ENCODE measurements at regions not wholly inside any gene's neighbourhood (a gene's known extent, or its start where the extent isn't known, plus 50 kb on each side); places are given as distances from the start of the nearest gene placed in this dataset.

DNA sequence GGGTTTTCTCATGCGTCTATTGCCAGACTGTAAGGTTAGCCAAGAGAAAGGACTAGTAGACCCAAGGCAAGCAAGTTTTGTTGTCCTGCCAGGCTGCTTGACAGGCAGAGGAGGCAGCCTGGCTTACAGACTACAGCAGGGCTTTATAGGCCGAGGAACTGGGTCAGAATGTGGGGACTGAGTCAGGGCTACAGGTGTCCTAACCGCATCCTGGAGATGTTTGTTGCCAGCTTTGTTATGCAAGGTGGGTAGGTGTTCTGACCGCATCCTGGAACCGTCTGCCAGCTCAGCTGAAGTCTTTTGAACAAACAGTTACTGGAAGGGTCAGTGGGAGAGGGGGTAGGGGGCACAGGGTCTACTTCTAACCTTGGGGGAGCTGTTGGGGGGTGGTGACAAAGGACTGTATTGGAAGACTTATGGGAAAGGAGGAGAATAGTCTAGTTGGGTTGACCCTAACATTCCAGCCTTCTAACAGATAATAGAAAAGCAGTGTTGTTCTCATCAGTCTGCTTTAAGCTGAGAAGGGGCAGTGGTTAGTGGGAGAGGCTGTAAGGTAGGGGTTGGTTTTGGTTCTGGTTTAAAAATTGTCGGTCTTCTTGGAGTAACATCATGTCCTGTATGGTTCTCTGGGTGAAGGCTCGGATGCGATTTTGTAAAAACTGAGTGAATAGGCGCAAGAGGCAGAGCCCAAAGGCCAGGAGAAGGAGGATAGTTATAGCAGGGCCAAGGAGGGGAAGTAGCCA is 913.8 kb upstream of the SLITRK5 start:
- 85 to 86% methylated on average over 9 of the region's 9 CpGs for WGBS, 2 donors
- TF ChIP-seq, protein P1, sequence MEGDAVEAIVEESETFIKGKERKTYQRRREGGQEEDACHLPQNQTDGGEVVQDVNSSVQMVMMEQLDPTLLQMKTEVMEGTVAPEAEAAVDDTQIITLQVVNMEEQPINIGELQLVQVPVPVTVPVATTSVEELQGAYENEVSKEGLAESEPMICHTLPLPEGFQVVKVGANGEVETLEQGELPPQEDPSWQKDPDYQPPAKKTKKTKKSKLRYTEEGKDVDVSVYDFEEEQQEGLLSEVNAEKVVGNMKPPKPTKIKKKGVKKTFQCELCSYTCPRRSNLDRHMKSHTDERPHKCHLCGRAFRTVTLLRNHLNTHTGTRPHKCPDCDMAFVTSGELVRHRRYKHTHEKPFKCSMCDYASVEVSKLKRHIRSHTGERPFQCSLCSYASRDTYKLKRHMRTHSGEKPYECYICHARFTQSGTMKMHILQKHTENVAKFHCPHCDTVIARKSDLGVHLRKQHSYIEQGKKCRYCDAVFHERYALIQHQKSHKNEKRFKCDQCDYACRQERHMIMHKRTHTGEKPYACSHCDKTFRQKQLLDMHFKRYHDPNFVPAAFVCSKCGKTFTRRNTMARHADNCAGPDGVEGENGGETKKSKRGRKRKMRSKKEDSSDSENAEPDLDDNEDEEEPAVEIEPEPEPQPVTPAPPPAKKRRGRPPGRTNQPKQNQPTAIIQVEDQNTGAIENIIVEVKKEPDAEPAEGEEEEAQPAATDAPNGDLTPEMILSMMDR (IDR thresholded peaks at IDR 0.05; ENCODE audit: control extremely low read depth, extremely low read depth): no peak

DNA sequence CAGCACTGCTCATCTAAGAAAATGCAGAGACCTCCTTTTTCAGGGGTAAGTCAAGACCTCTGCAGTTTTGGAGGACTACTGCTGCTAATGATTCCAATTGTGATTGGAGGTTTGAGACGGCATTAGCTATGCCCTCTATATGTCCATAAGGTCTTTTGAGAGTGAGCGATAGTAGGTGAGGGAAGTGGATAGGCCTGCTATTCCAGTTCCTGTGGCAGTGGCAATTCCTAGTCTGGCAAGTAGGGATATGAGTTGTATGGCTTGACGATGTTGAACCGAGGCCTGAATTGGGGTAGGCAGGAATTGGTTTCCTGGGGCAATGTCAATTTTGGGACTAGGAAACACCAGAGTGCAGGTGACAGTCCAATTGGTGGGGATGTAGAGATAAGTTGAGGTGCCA is 913.1 kb upstream of the SLITRK5 start:
- H3K27me3 ChIP-seq (ENCODE audit: control insufficient read depth in 3 of 3, insufficient read depth in 3 of 3, low read length in 2 of 3): no peaks in the 10 kb centered on the region
- TF ChIP-seq, protein P1 (IDR thresholded peaks at IDR 0.05; ENCODE audit: control extremely low read depth, extremely low read depth): no peak
- no peak overlapping the region for H3K4me3 ChIP-seq
- H3K9ac ChIP-seq (ENCODE audit: insufficient read depth in 1 of 2, low read length in 2 of 2): no peak overlapping the region
- DNase-seq (no peak), ATAC-seq (ENCODE audit: insufficient read depth, low FRiP score) (no peak)
- H3K27ac ChIP-seq (ENCODE audit: low read depth in 1 of 2, low read length in 1 of 2): no peak overlapping the region
- H3K4me1 ChIP-seq (ENCODE audit: control insufficient read depth in 5 of 5, insufficient read depth in 5 of 5, low read length in 5 of 5): no peaks in the 10 kb centered on the region
- peaks cover 0 to 2% (median 0%) of the 10 kb centered on the region in 4 donors for H3K9me3 ChIP-seq (ENCODE audit: control insufficient read depth in 4 of 4, insufficient read depth in 3 of 4, low read length in 3 of 4)
- 91% methylated on average over 4 of the region's 4 CpGs for WGBS, 2 donors
- H3K36me3 ChIP-seq (ENCODE audit: control insufficient read depth in 4 of 4, insufficient read depth in 4 of 4, low read length in 4 of 4): no peaks in the 10 kb centered on the region

More for the DNA sequence above, 913.8 kb upstream of the SLITRK5 start:
- H3K27ac ChIP-seq (ENCODE audit: low read depth in 1 of 2, low read length in 1 of 2): no peak overlapping the region
- H3K9me3 ChIP-seq (ENCODE audit: control insufficient read depth in 4 of 4, insufficient read depth in 3 of 4, low read length in 3 of 4): peaks cover 0 to 2% (median 0%) of the 10 kb centered on the region in 4 donors
- no peak overlapping the region for H3K4me3 ChIP-seq
- H3K4me1 ChIP-seq (ENCODE audit: control insufficient read depth in 5 of 5, insufficient read depth in 5 of 5, low read length in 5 of 5): no peaks in the 10 kb centered on the region
- H3K36me3 ChIP-seq (ENCODE audit: control insufficient read depth in 4 of 4, insufficient read depth in 4 of 4, low read length in 4 of 4): no peaks in the 10 kb centered on the region
- ATAC-seq (ENCODE audit: insufficient read depth, low FRiP score) (no peak), DNase-seq (no peak)
- H3K27me3 ChIP-seq (ENCODE audit: control insufficient read depth in 3 of 3, insufficient read depth in 3 of 3, low read length in 2 of 3): no peaks in the 10 kb centered on the region
- no peak overlapping the region for H3K9ac ChIP-seq (ENCODE audit: insufficient read depth in 1 of 2, low read length in 2 of 2)

DNA sequence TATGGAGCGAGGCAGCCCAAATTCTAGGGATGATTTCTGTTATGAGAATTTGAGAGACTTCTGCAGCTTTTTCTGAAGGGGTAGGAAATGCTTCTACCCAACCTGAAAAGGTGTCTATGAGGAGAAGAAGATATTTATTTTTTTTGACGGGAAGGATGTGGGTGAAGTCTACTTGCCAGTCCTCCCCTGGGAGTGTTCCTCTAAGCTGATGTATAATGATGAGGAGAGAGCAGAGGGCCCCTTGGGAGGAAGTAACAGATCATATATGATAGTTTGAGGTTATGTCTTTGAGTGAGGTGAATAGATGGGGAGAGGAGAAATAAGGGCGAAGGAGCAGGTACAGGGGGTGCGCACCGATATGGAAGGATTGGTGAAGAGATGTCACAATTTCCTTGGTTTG is 910.6 kb upstream of the SLITRK5 start:
- no peak overlapping the region for H3K9ac ChIP-seq (ENCODE audit: insufficient read depth in 1 of 2, low read length in 2 of 2)
- ATAC-seq (ENCODE audit: insufficient read depth, low FRiP score) (no peak), DNase-seq (no peak)
- 96 to 98% methylated on average over 5 of the region's 5 CpGs for WGBS, 2 donors
- H3K4me1 ChIP-seq (ENCODE audit: control insufficient read depth in 5 of 5, insufficient read depth in 5 of 5, low read length in 5 of 5): no peaks in the 10 kb centered on the region
- H3K9me3 ChIP-seq (ENCODE audit: control insufficient read depth in 4 of 4, insufficient read depth in 3 of 4, low read length in 3 of 4): peaks cover 0 to 9% (median 0%) of the 10 kb centered on the region in 4 donors
- H3K27me3 ChIP-seq (ENCODE audit: control insufficient read depth in 3 of 3, insufficient read depth in 3 of 3, low read length in 2 of 3): no peaks in the 10 kb centered on the region
- H3K4me3 ChIP-seq: no peak overlapping the region
- TF ChIP-seq, protein P1 (IDR thresholded peaks at IDR 0.05; ENCODE audit: control extremely low read depth, extremely low read depth): no peak
- no peaks in the 10 kb centered on the region for H3K36me3 ChIP-seq (ENCODE audit: control insufficient read depth in 4 of 4, insufficient read depth in 4 of 4, low read length in 4 of 4)
- H3K27ac ChIP-seq (ENCODE audit: low read depth in 1 of 2, low read length in 1 of 2): no peak overlapping the region
